Panc1 (cell line): ENCODE measurements at regions not wholly inside any gene's neighbourhood (a gene's known extent, or its start where the extent isn't known, plus 50 kb on each side); places are given as distances from the start of the nearest gene placed in this dataset.
A peak's percentile ranks its signal among the peaks of the same experiment; 100 is the strongest.

Experiments
- ATAC-seq: fragments of 200-7000 bp; cut with Tn5 transposase; 2 replicates; pipeline ENCODE4 v1.9.1; 2020; ENCODE audit warnings: mild to moderate bottlenecking, moderate library complexity
- BruUV-seq: library from RNA; stranded (reverse); fragments of 400-500 nt; replicated peaks from 2 replicates; lab custom pipeline; 2021; lab: Mats Ljungman, UMichigan
- CTCF ChIA-PET: fragments of 300-600 bp; sonication (Branson Sonifier 250); formaldehyde crosslinking; loops from one replicate; lab custom pipeline; 2022; ENCODE audit warnings: antibody characterized with exemption; lab: Charles Lee
- POLR2A ChIA-PET: fragments of 300-600 bp; sonication (Branson Sonifier 250); formaldehyde crosslinking; loops from one replicate; lab custom pipeline; 2022; ENCODE audit warnings: antibody characterized with exemption; lab: Charles Lee
- DNase-seq: peaks from one replicate; pipeline ENCODE4 v3.0.0-alpha.2; 2010; ENCODE audit warnings: low read depth, low spot score
- H3K27ac ChIP-seq: 2 replicates; pipeline ENCODE4 v1.5.1; 2011; ENCODE audit warnings: mild to moderate bottlenecking, low read length, inconsistent platforms
- H3K27me3 ChIP-seq: fragments of 200-500 bp; sonication (Bioruptor generic); 2 replicates; pipeline ENCODE4 v1.6.0; 2014; ENCODE audit warnings: low read length, inconsistent platforms; ENCODE audit not compliant: control insufficient read depth, insufficient read depth
- H3K36me3 ChIP-seq: fragments of 200-500 bp; sonication (Bioruptor generic); 2 replicates; pipeline ENCODE4 v1.5.1; 2014; ENCODE audit warnings: inconsistent platforms, mild to moderate bottlenecking, low read length, moderate library complexity; ENCODE audit not compliant: control insufficient read depth, insufficient read depth
- H3K4me1 ChIP-seq: 2 replicates; pipeline ENCODE4 v1.5.1; 2011; ENCODE audit warnings: inconsistent platforms, mild to moderate bottlenecking, low read length, moderate library complexity; ENCODE audit not compliant: control insufficient read depth, insufficient read depth
- H3K4me3 ChIP-seq, 2 experiments: 2 replicates each; pipeline ENCODE4 v1.5.1; 2011 to 2012; ENCODE audit warnings: low read depth in 2 of 2, low read length in 2 of 2, mild to moderate bottlenecking in 2 of 2, inconsistent platforms in 1 of 2, moderate library complexity in 1 of 2
- H3K9me3 ChIP-seq: fragments of 200-500 bp; sonication (Bioruptor generic); 2 replicates; pipeline ENCODE4 v1.5.1; 2014; ENCODE audit warnings: low read depth, mild to moderate bottlenecking, inconsistent platforms, low read length, moderate library complexity; ENCODE audit not compliant: control insufficient read depth, insufficient read depth
- POLR2AphosphoS5 ChIP-seq: IDR thresholded peaks from 2 replicates; pipeline ENCODE4 v1.6.1; 2012; ENCODE audit warnings: mild to moderate bottlenecking, low read depth, low read length, moderate library complexity
- SIN3A ChIP-seq: IDR thresholded peaks from 2 replicates; pipeline ENCODE4 v1.6.1; 2012; ENCODE audit warnings: low read depth, mild to moderate bottlenecking, low read length, moderate library complexity, borderline replicate concordance; ENCODE audit not compliant: insufficient read depth
- TCF7L2 ChIP-seq: IDR thresholded peaks from 2 replicates; pipeline ENCODE4 v1.6.1; 2011; ENCODE audit warnings: mild to moderate bottlenecking, low read depth, low read length, inconsistent platforms
- in situ Hi-C: cut with HindIII; loops from 2 replicates; pipeline ENCODE4 v1.10.0; 2016; ENCODE audit warnings: low sequenced_read_pairs, low pct_unique_long_range_greater_than_20kb
- intact Hi-C: fragments of 100-400 bp; cut with micrococcal nuclease; formaldehyde crosslinking; loops from one replicate; pipeline ENCODE4 v1.10.0; 2022; ENCODE audit not compliant: unreplicated experiment
- TF ChIP-seq, protein P1 (sequence below), 2 experiments: IDR thresholded peaks; 2 replicates each; pipeline ENCODE4 v1.6.1; 2011 to 2012; ENCODE audit warnings: low read depth in 2 of 2, control low read depth in 1 of 2, low read length in 1 of 2, mild to moderate bottlenecking in 1 of 2, moderate library complexity in 1 of 2; ENCODE audit not compliant: insufficient read depth in 1 of 2
- TF ChIP-seq, protein P2 (sequence below): fragments of 450-650 bp; IDR thresholded peaks from 2 replicates; pipeline ENCODE4 v1.5.1; 2017; ENCODE audit warnings: mild to moderate bottlenecking

DNA sequence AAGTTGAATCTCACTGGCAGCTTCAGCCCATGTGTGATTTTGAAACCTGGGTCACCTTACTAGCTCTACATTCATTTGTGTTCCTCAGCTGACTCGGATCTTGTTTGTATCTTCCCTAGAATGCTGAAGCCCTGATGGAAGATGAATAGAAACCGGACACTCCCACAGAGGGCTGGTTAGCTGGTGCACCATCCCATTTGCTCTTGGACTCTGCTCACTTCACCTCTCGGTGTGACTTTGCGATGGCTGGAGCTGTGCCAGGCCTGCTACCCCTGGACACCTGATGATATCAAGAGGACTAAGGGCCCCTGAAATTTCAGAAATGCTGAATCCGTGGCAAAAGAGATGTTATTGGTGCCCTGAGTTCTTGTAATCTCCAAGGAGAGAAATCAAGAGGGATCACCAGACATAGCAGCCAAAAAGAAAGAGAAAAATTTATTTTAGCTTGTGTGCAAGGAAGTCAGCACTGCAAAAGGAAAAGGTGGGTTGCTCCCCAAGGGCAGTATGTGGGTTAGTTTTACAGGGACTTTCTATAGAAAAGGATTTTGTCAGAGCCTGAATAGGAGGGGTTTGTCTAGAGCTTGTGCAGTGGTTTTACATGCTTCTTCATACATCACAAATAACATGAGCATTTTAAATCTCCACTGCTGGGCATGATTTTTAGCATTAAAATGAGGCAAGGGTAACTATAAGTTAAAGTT lies 426.3 kb upstream of the NOX3 start:
- peak overlapping the region; percentile 37; the same call in 1 of the 2 replicates for H3K27ac ChIP-seq
- no TSS peak for BruUV-seq
- intact Hi-C loops = no loop called here
- H3K4me1 ChIP-seq = peaks cover 2% of the 10 kb centered on the region
- TF ChIP-seq, protein P1, sequence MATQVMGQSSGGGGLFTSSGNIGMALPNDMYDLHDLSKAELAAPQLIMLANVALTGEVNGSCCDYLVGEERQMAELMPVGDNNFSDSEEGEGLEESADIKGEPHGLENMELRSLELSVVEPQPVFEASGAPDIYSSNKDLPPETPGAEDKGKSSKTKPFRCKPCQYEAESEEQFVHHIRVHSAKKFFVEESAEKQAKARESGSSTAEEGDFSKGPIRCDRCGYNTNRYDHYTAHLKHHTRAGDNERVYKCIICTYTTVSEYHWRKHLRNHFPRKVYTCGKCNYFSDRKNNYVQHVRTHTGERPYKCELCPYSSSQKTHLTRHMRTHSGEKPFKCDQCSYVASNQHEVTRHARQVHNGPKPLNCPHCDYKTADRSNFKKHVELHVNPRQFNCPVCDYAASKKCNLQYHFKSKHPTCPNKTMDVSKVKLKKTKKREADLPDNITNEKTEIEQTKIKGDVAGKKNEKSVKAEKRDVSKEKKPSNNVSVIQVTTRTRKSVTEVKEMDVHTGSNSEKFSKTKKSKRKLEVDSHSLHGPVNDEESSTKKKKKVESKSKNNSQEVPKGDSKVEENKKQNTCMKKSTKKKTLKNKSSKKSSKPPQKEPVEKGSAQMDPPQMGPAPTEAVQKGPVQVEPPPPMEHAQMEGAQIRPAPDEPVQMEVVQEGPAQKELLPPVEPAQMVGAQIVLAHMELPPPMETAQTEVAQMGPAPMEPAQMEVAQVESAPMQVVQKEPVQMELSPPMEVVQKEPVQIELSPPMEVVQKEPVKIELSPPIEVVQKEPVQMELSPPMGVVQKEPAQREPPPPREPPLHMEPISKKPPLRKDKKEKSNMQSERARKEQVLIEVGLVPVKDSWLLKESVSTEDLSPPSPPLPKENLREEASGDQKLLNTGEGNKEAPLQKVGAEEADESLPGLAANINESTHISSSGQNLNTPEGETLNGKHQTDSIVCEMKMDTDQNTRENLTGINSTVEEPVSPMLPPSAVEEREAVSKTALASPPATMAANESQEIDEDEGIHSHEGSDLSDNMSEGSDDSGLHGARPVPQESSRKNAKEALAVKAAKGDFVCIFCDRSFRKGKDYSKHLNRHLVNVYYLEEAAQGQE (IDR thresholded peaks at IDR 0.05; ENCODE audit: insufficient read depth in 1 of 2, low read depth in 2 of 2, low read length in 1 of 2) = no peak
- TF ChIP-seq POLR2AphosphoS5 (no peak), TCF7L2 (no peak), SIN3A (no peak)
- TF ChIP-seq, protein P2, sequence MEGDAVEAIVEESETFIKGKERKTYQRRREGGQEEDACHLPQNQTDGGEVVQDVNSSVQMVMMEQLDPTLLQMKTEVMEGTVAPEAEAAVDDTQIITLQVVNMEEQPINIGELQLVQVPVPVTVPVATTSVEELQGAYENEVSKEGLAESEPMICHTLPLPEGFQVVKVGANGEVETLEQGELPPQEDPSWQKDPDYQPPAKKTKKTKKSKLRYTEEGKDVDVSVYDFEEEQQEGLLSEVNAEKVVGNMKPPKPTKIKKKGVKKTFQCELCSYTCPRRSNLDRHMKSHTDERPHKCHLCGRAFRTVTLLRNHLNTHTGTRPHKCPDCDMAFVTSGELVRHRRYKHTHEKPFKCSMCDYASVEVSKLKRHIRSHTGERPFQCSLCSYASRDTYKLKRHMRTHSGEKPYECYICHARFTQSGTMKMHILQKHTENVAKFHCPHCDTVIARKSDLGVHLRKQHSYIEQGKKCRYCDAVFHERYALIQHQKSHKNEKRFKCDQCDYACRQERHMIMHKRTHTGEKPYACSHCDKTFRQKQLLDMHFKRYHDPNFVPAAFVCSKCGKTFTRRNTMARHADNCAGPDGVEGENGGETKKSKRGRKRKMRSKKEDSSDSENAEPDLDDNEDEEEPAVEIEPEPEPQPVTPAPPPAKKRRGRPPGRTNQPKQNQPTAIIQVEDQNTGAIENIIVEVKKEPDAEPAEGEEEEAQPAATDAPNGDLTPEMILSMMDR = no peak
- ChIA-PET POLR2A (no interaction called here), CTCF (no interaction called here)
- H3K36me3 ChIP-seq = no peaks in the 10 kb centered on the region
- in situ Hi-C loops = no loop called here
- H3K4me3 ChIP-seq = no peak overlapping the region
- DNase-seq = no peak
- no peaks in the 10 kb centered on the region for H3K27me3 ChIP-seq
- no peak for ATAC-seq
- H3K9me3 ChIP-seq = no peaks in the 10 kb centered on the region

DNA sequence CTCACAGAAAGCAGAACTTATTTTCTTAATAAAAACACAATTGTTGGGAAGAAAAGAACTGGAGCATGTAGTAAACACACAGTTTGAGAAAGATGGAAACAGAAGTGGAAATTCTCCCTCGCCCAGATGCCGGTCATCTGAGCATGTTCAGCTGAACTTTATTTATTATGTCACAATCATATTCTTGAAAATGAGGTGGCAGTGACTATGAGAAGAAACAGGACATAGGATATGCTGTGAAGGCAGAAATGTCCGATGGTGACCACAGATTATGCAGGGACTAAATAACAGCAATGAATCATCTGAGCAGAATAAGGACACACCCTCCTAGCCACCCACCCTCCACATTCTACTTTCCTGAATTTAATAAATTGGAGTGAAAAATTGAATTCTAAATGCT lies 425.3 kb upstream of the NOX3 start:
- ATAC-seq (no peak), DNase-seq (no peak)
- H3K4me3 ChIP-seq = no peak overlapping the region
- H3K9me3 ChIP-seq = no peaks in the 10 kb centered on the region
- H3K36me3 ChIP-seq = no peaks in the 10 kb centered on the region
- no peaks in the 10 kb centered on the region for H3K27me3 ChIP-seq
- intact Hi-C loops (no loop called here), in situ Hi-C loops (no loop called here)
- peaks cover 2% of the 10 kb centered on the region for H3K4me1 ChIP-seq
- POLR2A ChIA-PET = interaction anchor here (0.7 kb wide), 1 partner anchor 11 kb away, joined by 4 read pairs; no protein-coding TSS in a partner anchor
- BruUV-seq = no TSS peak
- H3K27ac ChIP-seq = no peak overlapping the region
- CTCF ChIA-PET = no interaction called here
- TF ChIP-seq, protein P1 (IDR thresholded peaks at IDR 0.05; ENCODE audit: insufficient read depth in 1 of 2, low read depth in 2 of 2, low read length in 1 of 2) = no peak
- TF ChIP-seq SIN3A (no peak), POLR2AphosphoS5 (no peak)
